ENCODE measurements at regions not wholly inside any gene's neighbourhood (a gene's known extent, or its start where the extent isn't known, plus 50 kb on each side); places are given as distances from the start of the nearest gene placed in this dataset.

GRCh38 chr18:39564716-39565115 lies 1999.1 kb upstream of the CELF4 start:
- Histone ChIP-seq H3K9ac (ENCODE audit: low read depth in 1 of 2, low read length in 2 of 2) (no peak overlapping the region), H3K27ac (ENCODE audit: low read depth in 1 of 2, low read length in 2 of 2) (no peak overlapping the region), H3K9me3 (ENCODE audit: control insufficient read depth in 4 of 4, low read length in 3 of 4) (no peaks in the 10 kb centered on the region), H3K4me3 (ENCODE audit: low read depth in 1 of 3, low read length in 3 of 3) (no peak overlapping the region), H3K36me3 (ENCODE audit: control insufficient read depth in 4 of 4, insufficient read depth in 3 of 4, low read depth in 1 of 4, low read length in 3 of 4) (no peaks in the 10 kb centered on the region), H3K27me3 (ENCODE audit: control insufficient read depth in 4 of 4, insufficient read depth in 4 of 4, low read length in 3 of 4) (no peaks in the 10 kb centered on the region), H3K4me1 (ENCODE audit: control insufficient read depth in 4 of 4, insufficient read depth in 4 of 4, low read length in 3 of 4) (no peaks in the 10 kb centered on the region)
- WGBS: 96% methylated on average over 4 of the region's 4 CpGs
- DNase-seq (ENCODE audit: low spot score): no peak
- no peak for TF ChIP-seq TAF1 (conservative IDR thresholded peaks at IDR 0.05)
- TF ChIP-seq EGR1 (IDR thresholded peaks at IDR 0.05; ENCODE audit: low read depth in 2 of 2): no peak
- TF ChIP-seq RXRA (IDR thresholded peaks at IDR 0.05): no peak
- TF ChIP-seq, protein P1, sequence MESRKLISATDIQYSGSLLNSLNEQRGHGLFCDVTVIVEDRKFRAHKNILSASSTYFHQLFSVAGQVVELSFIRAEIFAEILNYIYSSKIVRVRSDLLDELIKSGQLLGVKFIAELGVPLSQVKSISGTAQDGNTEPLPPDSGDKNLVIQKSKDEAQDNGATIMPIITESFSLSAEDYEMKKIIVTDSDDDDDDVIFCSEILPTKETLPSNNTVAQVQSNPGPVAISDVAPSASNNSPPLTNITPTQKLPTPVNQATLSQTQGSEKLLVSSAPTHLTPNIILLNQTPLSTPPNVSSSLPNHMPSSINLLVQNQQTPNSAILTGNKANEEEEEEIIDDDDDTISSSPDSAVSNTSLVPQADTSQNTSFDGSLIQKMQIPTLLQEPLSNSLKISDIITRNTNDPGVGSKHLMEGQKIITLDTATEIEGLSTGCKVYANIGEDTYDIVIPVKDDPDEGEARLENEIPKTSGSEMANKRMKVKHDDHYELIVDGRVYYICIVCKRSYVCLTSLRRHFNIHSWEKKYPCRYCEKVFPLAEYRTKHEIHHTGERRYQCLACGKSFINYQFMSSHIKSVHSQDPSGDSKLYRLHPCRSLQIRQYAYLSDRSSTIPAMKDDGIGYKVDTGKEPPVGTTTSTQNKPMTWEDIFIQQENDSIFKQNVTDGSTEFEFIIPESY (IDR thresholded peaks at IDR 0.05): no peak
- no peak for TF ChIP-seq JUND (IDR thresholded peaks at IDR 0.05)
- TF ChIP-seq GABPA (IDR thresholded peaks at IDR 0.05 in 1 of 2, conservative IDR thresholded peaks at IDR 0.05 in 1 of 2): no peak
- no peak for TF ChIP-seq MAX (IDR thresholded peaks at IDR 0.05)
- TF ChIP-seq RAD21 (IDR thresholded peaks at IDR 0.05): no peak
- TF ChIP-seq NR2F2 (IDR thresholded peaks at IDR 0.05): no peak
- no peak for TF ChIP-seq FOXA2 (IDR thresholded peaks at IDR 0.05)
- TF ChIP-seq, protein P2, sequence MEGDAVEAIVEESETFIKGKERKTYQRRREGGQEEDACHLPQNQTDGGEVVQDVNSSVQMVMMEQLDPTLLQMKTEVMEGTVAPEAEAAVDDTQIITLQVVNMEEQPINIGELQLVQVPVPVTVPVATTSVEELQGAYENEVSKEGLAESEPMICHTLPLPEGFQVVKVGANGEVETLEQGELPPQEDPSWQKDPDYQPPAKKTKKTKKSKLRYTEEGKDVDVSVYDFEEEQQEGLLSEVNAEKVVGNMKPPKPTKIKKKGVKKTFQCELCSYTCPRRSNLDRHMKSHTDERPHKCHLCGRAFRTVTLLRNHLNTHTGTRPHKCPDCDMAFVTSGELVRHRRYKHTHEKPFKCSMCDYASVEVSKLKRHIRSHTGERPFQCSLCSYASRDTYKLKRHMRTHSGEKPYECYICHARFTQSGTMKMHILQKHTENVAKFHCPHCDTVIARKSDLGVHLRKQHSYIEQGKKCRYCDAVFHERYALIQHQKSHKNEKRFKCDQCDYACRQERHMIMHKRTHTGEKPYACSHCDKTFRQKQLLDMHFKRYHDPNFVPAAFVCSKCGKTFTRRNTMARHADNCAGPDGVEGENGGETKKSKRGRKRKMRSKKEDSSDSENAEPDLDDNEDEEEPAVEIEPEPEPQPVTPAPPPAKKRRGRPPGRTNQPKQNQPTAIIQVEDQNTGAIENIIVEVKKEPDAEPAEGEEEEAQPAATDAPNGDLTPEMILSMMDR (IDR thresholded peaks at IDR 0.05; ENCODE audit: low read depth, low read length, missing input control): no peak
- no peak for TF ChIP-seq HNF4G (IDR thresholded peaks at IDR 0.05)
- no peak for TF ChIP-seq HNF4A (conservative IDR thresholded peaks at IDR 0.05)
- TF ChIP-seq SP1 (IDR thresholded peaks at IDR 0.05): no peak
- TF ChIP-seq REST (IDR thresholded peaks at IDR 0.05): no peak
- no peak for TF ChIP-seq FOXA1 (IDR thresholded peaks at IDR 0.05)
- TF ChIP-seq YY1 (IDR thresholded peaks at IDR 0.05): no peak
- TF ChIP-seq ATF3 (IDR thresholded peaks at IDR 0.05): no peak

Data from liver (tissue), 8 donors.